ENCODE measurements at regions not wholly inside any gene's neighbourhood (a gene's known extent, or its start where the extent isn't known, plus 50 kb on each side); places are given as distances from the start of the nearest gene placed in this dataset.

DNA sequence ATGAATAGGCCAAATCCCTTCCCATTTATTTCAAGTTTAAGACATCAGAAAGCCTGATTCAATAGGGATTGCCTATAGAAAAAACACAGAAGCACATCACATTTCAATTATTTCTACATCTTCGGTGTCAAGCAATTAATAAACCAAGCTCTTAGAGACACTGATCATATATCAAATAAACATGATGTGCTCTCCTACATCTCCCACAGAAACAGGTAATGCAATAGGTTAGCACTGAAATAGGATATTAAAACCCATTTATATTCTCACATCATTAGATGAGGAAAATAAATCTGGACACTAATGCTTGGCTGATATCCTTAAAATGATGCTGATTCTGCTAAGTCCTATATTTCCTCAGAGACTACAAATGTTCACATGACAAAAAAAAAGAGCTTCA is 364.7 kb downstream of the MBD2 start:
- Histone ChIP-seq H4K20me1 (ENCODE audit: low read depth, low read length) (no peaks in the 10 kb centered on the region), H3F3A (ENCODE audit: insufficient read depth) (no peaks in the 10 kb centered on the region), H3K9me3 (ENCODE audit: insufficient read depth, low read length) (no peaks in the 10 kb centered on the region), H2AFZ (ENCODE audit: low read depth, low read length, severe bottlenecking) (no peak overlapping the region), H3K79me2 (ENCODE audit: insufficient read depth, low read length) (no peaks in the 10 kb centered on the region), H3K9ac (ENCODE audit: low read length) (no peak overlapping the region), H3K36me3 (ENCODE audit: low read length) (no peaks in the 10 kb centered on the region), H3K27ac (ENCODE audit: low read depth, low read length) (no peak overlapping the region), H3K4me3 (ENCODE audit: insufficient read depth, low read length, poor library complexity, severe bottlenecking) (no peak overlapping the region), H3K4me2 (ENCODE audit: low read depth, low read length, poor library complexity, severe bottlenecking) (no peak overlapping the region), H3K27me3 (ENCODE audit: low read length) (no peaks in the 10 kb centered on the region), H3K9me2 (replicated peaks; ENCODE audit: insufficient read depth, low read length) (no peaks in the 10 kb centered on the region)
- TF ChIP-seq, protein P1, sequence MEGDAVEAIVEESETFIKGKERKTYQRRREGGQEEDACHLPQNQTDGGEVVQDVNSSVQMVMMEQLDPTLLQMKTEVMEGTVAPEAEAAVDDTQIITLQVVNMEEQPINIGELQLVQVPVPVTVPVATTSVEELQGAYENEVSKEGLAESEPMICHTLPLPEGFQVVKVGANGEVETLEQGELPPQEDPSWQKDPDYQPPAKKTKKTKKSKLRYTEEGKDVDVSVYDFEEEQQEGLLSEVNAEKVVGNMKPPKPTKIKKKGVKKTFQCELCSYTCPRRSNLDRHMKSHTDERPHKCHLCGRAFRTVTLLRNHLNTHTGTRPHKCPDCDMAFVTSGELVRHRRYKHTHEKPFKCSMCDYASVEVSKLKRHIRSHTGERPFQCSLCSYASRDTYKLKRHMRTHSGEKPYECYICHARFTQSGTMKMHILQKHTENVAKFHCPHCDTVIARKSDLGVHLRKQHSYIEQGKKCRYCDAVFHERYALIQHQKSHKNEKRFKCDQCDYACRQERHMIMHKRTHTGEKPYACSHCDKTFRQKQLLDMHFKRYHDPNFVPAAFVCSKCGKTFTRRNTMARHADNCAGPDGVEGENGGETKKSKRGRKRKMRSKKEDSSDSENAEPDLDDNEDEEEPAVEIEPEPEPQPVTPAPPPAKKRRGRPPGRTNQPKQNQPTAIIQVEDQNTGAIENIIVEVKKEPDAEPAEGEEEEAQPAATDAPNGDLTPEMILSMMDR (IDR thresholded peaks at IDR 0.05; ENCODE audit: insufficient read depth, low read length, poor library complexity, severe bottlenecking): no peak
- no peak for TF ChIP-seq EZH2phosphoT487 (conservative IDR thresholded peaks at IDR 0.05; ENCODE audit: low read length)

DNA sequence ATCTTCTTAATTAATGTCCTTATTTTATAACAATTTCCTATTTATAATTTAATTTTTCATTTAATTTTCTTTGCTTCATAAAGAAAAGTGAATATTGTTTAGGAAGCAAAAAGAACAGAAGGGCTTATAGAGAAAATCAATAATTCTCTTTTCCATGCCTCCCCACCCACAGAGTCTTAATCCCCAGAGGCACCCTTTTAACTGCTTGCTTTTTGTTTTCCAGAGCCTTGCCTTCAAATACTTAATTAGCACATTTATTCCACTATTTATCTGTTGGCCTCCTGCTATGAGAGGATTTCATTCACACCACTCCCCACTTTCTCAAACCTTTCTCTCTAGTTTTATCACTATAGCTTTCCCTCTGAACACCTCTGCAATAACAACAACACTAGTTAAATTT is 373.6 kb downstream of the MBD2 start:
- no peak overlapping the region for H2AFZ ChIP-seq (ENCODE audit: low read depth, low read length, severe bottlenecking)
- H3K9me3 ChIP-seq (ENCODE audit: insufficient read depth, low read length): no peaks in the 10 kb centered on the region
- H3K27me3 ChIP-seq (ENCODE audit: low read length): no peaks in the 10 kb centered on the region
- H3K27ac ChIP-seq (ENCODE audit: low read depth, low read length): no peak overlapping the region
- no peak for TF ChIP-seq EZH2phosphoT487 (conservative IDR thresholded peaks at IDR 0.05; ENCODE audit: low read length)
- TF ChIP-seq, protein P1 (IDR thresholded peaks at IDR 0.05; ENCODE audit: insufficient read depth, low read length, poor library complexity, severe bottlenecking): no peak
- no peak overlapping the region for H3K4me3 ChIP-seq (ENCODE audit: insufficient read depth, low read length, poor library complexity, severe bottlenecking)
- H3K4me2 ChIP-seq (ENCODE audit: low read depth, low read length, poor library complexity, severe bottlenecking): no peak overlapping the region
- no peaks in the 10 kb centered on the region for H3K9me2 ChIP-seq (replicated peaks; ENCODE audit: insufficient read depth, low read length)
- no peak overlapping the region for H3K9ac ChIP-seq (ENCODE audit: low read length)
- H3K36me3 ChIP-seq (ENCODE audit: low read length): no peaks in the 10 kb centered on the region
- no peaks in the 10 kb centered on the region for H3F3A ChIP-seq (ENCODE audit: insufficient read depth)
- H4K20me1 ChIP-seq (ENCODE audit: low read depth, low read length): no peaks in the 10 kb centered on the region
- H3K79me2 ChIP-seq (ENCODE audit: insufficient read depth, low read length): no peaks in the 10 kb centered on the region

DNA sequence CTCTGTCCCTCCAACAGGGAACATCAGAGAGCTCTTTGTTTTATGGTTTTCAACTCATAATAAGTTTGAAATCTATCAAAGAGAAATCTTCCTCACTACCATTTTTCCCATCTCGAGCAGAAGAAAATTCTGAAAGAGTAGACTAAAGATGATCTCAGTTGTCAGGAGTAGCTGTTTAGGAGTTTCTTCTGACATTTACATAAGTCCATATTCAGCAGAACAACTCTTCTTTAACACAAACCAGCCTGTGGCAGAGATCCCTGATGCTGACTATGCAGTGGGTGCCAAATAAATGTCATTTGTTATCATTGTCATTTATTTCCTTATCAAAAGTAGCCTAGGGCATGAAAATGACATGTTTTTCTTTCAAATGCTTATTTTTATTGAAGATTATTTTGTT is 380.7 kb downstream of the MBD2 start:
- H3K79me2 ChIP-seq (ENCODE audit: insufficient read depth, low read length): no peaks in the 10 kb centered on the region
- no peaks in the 10 kb centered on the region for H3K36me3 ChIP-seq (ENCODE audit: low read length)
- no peak overlapping the region for H3K4me2 ChIP-seq (ENCODE audit: low read depth, low read length, poor library complexity, severe bottlenecking)
- TF ChIP-seq, protein P1 (IDR thresholded peaks at IDR 0.05; ENCODE audit: insufficient read depth, low read length, poor library complexity, severe bottlenecking): no peak
- no peak for TF ChIP-seq EZH2phosphoT487 (conservative IDR thresholded peaks at IDR 0.05; ENCODE audit: low read length)
- H3K9me2 ChIP-seq (replicated peaks; ENCODE audit: insufficient read depth, low read length): no peaks in the 10 kb centered on the region
- H4K20me1 ChIP-seq (ENCODE audit: low read depth, low read length): no peaks in the 10 kb centered on the region
- H3K9me3 ChIP-seq (ENCODE audit: insufficient read depth, low read length): no peaks in the 10 kb centered on the region
- H2AFZ ChIP-seq (ENCODE audit: low read depth, low read length, severe bottlenecking): no peak overlapping the region
- no peak overlapping the region for H3K27ac ChIP-seq (ENCODE audit: low read depth, low read length)
- no peak overlapping the region for H3K4me3 ChIP-seq (ENCODE audit: insufficient read depth, low read length, poor library complexity, severe bottlenecking)
- no peak overlapping the region for H3K9ac ChIP-seq (ENCODE audit: low read length)
- no peaks in the 10 kb centered on the region for H3F3A ChIP-seq (ENCODE audit: insufficient read depth)
- H3K27me3 ChIP-seq (ENCODE audit: low read length): 0 out of 2 replicates have a peak, but pooled peaks cover 4% of the 10 kb centered on the region

Measured in SU-DHL-6 (cell line).